Muscle of back (tissue), 3 donors: ENCODE measurements at regions not wholly inside any gene's neighbourhood (a gene's known extent, or its start where the extent isn't known, plus 50 kb on each side); places are given as distances from the start of the nearest gene placed in this dataset.

Source experiments
- DNase-seq, 3 donors: peaks; one replicate each; pipeline versions ENCODE4 v3.0.0 to v3.0.0-alpha.2; 2013

DNA sequence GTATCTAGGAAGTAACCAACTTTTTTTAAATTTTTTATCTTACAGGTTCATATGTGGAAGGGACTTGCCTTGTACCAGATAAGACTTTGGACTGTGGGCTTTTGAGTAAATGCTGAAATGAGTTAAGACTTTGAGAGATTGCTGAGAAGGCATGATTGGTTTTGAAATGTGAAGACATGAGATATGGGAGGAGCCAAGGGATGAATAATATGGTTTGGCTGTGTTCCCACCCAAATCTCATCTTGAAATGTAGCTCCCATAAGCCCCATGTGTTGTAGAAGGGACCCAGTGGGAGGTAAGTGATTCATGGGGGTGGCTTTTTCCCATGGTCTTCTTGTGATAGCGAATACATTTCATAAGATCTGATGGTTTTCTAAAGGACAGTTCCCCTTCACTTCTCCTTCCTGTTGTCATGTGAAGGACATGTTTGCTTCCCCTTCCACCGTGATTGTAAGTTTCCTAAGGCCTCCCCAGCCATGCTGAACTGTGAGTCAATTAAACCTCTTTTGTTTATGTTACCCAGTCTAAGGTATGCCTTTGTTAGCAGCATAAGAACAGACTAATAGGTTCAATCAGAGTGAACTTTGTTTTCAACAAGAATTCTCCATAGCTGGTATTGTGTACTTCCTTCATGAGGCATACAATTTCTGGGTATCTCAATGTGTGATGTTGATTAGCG is 535.6 kb upstream of the MEF2C start:
- no peak for DNase-seq

DNA sequence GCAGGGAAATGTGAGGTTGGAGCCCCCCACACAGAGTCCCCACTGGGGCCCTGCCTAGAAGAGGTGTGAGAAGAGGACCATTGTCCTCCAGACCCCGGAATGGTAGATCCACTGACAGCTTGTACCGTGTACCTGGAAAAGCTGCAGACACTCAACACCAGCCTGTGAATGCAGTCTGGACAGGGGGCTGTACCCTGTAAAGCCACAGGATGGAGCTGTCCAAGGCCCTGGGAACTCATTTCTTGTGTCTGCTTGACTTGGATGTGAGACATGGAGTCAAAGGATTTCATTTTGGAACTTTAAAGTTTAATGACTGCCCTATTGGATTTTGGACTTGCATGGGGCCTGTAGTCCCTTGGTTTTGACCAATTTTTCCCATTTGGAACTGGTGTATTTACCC is 535.0 kb upstream of the MEF2C start:
- no peak for DNase-seq

DNA sequence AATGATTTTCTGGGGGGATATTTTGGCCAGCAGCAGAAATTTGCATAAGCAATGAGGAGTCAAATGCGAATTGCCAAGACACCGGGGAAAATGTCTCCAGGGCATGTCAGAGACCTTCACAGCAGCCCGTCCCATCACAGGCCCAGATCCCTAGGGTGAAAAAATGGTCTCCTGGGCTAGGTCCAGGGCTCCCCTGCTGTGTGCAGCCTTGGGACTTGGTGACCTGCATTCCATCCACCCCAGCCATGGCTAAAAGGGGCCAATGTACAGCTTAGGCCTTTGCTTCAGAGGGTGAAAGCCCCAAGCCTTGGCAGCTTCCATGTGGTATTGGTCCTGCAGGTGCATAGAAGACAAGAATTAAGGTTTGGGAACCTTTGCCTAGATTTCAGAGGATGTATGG is 534.5 kb upstream of the MEF2C start:
- no peak for DNase-seq

DNA sequence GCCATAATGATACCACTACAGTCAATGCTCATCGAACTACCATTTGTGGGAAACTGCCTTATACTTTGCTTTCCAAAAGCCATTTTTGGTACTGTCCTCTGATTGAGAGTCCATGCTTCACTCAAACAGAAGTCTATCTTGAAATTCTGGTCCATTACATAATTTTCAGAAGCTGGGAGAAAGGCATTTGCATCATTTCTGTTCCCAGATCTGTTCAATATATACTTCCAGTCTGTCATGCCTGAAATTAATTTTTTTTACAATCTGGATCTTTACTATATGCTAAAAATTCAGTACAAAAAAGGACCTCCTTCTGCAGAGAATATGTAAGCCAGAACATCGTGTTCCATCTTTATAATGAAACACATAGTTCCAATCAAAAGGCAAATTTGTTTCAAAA is 528.9 kb upstream of the MEF2C start:
- DNase-seq = no peak

DNA sequence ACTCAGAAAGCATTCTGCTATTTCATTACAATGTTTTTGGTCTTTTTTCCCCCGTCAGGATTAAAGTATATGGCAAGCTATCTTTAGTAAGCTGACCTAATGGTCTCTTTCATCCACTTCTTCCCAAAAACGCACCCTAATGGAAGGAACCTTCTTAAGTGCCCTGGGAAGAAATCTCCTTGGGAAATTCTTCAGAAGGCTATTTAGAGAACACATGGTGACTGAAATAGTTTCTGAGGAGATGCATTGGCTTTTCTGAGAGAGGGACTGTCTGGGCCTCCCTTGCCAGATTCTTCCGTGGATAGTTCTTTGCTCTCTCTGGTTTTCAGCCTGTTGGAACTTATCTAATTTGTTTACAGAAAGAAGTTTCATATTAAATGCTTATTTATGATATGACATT is 524.1 kb upstream of the MEF2C start:
- peak in 1 of 3 donors; percentile 11 for DNase-seq

DNA sequence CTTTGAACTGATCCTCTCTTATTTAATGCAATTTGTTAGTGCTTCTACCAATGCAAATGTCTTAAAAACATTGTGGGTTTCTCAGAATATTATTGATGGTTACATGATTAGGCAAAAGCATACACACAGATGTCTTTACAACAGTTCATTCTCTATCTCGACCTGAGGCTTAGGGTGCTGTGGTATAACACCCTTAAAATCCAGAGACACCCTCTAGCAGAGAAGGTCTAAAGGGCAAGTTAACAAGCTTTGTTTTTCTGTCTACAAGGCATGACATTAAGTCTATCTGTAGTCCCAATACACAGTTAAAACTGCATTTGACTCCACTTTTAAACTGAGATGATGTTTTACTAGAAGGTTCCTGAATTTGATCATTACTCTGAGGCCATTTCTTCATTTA is 518.7 kb upstream of the MEF2C start:
- DNase-seq = no peak

DNA sequence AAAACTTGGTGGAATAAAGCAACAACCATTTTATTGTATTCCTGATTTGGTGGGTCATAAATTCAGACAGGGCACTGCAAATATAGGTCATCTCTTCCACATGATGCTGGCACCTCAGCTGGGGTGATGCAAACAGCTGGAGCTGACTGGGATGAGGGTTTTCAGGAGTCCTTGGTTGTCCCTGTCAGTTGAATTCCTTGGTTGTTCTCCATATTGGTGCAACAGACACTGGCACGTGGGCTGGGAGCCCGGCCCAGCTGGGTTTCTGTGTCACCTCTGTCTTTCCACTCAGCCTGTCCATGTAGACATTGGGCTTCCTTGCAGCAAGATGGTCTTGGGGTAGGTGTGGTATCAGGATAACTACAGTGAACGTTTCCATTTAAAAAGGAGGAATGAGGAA is 518.0 kb upstream of the MEF2C start:
- DNase-seq = no peak

DNA sequence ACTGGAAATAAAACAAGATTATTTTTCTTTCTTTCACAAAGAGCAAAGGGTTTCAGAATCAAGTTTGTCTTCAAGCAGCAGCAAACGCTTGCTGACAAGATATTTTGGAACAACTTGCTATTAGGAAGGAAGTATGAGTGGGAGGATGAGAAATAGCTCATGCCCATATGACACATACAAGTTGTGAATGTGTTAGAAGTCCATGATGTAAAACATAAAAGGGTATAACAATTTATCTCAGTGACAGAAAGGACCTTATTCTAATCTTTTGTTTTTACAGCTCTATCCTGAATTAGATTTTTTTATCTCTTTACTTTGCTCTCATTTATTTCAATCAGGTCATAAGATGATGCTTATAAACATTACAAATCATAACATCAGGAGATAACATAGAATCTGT is 516.6 kb upstream of the MEF2C start:
- DNase-seq = no peak

DNA sequence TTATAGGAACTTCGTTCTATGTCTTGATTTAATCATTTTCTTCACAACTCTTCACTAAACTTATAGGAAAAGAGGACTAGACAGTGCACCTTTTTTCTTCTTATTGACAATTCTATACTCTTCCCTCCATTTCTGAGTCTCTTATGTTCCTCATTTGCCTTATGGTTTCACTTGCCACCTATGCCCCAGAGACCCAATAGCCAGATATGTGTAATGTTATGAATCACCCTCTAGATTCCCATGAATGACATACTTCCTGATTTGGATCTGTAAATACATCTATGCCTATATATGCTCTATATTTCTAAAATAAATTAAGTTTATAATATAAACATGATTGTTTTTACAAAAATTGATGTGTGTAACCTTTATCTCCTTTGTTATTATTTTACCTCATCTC is 514.1 kb upstream of the MEF2C start:
- DNase-seq = peak in 1 of 3 donors; percentile 9

DNA sequence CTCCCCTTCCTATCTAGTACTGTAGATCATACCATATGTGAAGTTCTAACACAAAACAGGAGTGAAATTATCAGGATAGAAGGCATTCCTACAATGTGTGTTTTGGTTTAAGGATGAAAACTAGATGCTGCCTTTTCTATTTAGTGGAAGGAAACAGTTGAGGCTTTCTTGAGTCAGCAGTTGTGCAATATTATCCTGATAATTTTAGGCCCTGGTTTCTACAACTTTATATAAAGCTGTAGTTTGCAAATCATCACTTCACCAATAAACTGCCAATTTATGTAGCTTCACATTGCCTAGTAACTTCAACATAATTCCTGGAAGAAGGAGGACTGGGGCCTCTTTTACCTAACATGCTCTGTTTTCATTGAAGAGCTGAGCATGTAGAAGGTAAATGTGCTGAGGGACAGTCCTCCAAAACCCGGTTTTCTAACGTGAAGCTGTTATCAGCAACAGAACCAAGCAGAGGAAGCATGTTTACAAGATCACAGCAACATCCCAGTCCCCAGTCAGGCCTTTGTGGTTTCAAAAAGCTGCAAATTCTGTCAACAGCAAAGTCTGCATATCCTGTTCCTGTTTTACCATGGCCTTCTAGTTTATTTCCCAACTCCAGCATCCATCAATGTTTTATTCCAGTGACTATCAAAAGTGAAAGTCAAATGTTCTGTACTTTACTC is 513.4 kb upstream of the MEF2C start:
- DNase-seq = peak in 1 of 3 donors; percentile 40

DNA sequence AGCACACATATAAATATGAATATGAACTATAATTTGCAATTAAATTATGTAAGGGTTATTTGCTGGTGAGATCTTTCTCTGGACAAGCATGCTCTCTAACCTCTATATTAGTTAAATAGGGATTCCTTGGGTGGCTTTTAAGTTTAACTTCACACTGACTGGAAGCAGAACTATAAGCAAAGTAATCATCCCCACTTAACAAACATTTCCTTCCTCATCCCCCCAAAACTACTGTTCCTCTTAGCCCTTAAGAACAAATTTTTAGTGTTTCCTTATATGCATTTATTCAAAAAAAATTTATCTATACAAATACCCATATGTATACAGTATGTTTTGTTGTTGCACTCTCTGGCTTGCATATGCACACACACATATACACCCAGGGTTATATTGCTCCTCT is 512.1 kb upstream of the MEF2C start:
- DNase-seq = no peak

DNA sequence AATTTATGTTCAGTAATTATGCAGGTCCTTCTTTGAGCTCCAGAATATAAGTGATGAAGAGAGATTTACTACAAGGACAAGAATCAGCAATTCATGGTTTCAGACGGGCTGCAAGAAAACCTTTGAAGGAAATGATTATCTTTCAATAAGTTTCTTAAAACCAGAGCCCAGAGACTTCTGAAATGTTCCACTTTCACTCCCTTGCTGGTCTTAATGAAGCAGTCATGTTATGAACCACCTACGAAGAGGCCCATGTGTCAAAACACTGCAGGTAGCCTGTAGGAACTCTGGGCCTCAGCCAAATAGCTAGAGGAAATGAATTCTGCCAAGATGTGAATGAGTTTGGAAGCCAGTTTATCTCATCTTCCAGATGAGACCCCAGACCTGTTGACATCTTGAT is 505.9 kb upstream of the MEF2C start:
- DNase-seq = no peak

DNA sequence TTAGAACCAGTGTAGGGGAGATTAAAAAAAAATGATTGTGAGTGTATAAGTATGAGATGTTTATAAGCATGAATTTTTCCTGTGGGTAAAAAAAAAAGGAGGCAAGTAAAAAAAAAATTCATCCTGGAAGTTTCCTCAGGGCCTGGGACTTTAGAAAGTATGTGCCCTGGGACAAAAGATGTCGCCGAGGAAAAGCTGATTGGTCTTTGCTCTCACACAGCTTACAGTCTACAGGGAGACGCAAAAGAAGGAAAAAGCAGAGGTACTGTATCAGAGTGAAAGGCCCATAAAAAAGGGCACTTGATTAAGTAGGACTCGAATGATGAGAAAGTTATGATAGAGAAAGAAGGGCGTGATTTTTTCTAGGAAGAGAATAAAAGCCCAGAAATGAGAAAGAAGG is 501.4 kb upstream of the MEF2C start:
- DNase-seq = no peak

DNA sequence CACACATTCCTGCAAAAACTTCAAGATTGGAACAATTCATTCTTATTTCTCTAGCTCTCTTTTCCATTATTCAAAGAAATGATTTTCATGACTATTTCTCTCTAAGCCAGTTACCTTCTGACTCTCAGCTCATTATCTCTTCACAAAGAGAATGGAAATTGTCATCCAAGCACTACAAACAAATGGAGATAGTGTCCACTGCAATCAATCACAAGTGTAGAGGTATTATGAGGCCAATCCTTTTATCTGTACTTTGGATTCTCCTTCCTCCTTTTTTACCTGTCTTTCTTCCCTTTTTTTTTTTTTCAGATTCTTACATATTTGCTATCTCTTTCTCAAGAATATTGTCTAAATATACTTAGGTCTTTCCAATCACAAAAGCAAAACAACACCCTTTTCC is 497.7 kb upstream of the MEF2C start:
- DNase-seq = no peak

DNA sequence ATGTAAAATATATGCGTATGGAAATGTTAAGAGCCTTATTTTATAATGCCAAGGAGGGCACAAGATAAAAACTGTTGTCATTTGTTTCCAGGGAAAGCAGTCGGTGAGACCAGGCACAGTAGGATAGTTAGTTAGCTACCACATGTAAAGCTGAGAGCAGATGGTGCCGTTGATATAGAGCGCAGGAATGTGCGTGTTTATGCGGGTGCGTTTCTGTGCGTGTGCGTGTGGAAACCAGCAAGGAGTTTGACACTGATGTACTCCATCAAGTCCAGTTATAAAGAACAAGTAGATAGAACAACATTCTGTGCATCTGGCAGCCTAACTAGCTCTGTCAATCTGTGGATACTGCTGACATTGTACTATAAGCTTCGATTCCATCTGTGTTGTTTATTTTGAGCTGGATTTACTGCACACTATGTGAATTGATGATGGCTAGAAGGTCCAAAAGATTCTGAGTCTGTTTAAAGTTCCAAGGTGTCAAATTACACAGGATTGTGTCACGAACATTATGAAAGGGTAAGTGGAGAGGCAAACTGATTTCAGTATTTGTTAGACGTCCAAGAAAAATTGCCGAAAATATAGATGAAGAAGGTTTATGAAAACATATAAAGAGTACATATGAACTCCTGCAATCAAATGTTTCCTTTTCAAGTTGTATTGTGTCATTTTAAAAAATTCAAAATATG is 494.9 kb upstream of the MEF2C start:
- no peak for DNase-seq

DNA sequence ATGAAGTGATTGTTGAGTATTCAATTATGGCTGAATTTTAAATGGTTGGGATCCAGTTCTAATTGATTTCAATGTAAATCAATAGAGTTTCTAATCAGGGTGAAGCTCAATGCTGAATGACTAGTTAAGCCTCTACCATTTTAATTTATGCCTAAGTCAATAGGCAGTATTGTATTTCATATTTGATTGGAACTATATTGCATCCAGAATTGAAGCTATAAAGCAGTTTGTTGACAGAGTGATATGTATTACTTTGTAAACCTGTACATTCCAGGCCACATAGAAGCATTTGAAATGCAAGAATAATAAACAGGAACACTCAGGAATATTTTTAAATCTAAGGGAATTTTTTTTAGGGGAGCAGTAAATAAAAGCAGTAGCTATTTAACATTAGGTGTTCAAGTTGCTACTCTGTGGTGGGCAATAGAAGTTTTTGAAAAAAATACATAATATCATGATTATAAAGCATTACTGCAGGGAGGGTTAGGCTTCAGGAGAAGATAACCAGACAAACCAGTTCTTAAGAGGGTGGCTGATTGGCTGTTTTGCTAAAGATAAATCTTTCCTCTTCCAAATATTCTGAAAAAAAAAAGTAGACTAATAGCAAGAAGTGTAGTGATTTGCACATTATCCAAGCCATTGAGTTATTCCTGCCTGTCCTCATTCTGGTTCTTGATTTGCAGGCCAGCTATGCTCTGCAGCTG is 492.0 kb upstream of the MEF2C start:
- DNase-seq = no peak

DNA sequence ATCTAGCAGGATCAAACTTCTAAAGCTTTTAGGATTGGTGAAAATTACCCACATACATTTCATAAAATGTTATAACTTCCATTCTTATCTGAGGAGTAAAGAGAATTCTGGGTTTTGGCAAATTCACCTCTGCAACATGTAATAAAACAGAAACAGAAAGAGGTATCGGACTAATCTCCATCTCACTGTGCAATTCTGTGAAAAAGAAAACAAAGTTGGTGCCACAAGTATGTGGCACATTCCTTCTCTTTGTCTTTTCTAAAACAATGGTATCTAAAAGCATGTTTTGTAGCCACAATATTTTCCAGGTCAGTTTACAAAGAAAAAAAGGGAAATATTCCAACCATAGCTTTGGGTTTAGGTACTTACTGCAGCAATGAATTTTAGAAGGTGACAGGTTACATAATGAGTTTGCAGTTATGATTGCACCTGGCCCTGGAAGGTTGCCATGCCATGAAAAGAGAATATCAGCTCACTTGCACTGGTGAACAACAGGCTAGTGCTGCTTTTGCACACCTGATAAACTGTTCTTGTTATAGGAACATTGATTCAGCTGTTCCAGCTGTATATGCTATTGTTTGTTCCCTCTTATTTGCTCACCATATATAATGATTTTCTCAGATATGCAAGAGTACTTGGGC is 491.3 kb upstream of the MEF2C start:
- DNase-seq = no peak

DNA sequence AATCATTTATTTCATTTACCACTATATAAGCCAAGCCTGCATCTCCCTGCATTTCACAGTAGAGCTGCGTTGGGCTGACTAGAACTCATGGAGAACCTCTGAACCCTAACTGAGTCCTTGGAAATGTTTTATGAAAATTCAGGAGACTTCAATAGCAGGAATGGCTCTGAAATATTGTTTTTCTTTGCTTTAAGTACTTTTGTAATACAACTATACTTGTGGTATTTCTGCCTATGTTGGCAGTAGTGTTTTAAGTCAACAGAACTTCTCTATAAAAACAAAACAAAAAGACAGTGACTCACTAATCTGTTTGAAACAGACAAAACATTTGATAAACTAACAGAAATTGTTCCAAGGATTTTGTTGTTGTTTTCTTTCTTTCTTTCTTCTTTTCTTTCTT is 489.2 kb upstream of the MEF2C start:
- DNase-seq = no peak

DNA sequence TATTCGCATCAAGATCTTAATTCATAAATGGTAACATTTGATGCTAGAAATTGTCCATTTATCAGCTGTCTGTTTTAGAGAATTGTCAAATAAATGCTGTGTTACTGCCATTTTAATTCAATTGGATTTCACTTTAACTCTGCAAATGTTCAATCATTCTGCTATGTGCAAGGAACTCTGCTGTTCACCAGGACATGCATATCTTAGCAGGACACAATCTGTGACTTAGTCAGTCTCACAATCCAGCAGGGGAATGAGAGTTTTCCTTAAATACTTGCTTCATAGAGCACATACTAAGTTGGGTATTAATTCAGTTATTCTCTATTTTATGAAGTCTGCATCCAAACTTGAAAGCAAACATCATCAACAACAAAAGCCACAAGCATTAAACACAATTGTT is 488.7 kb upstream of the MEF2C start:
- no peak for DNase-seq

DNA sequence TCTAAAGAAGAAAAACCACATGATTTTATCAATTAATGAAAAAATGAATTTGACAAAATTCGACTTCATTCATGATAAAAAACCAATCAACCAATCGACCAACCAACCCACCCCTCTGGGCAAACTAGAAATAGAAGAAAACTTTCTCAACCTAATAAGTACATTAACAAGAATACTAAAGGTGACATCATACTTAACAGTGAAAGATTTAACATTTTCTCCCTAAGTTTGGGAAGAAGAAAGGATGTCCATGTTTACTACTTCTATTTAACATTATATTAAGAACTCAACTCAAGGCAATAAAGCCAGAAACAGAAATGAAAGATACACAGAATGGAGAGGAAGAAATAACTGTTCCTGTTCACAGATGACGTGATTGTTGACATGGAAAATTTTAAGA is 476.1 kb upstream of the MEF2C start:
- DNase-seq = no peak

DNA sequence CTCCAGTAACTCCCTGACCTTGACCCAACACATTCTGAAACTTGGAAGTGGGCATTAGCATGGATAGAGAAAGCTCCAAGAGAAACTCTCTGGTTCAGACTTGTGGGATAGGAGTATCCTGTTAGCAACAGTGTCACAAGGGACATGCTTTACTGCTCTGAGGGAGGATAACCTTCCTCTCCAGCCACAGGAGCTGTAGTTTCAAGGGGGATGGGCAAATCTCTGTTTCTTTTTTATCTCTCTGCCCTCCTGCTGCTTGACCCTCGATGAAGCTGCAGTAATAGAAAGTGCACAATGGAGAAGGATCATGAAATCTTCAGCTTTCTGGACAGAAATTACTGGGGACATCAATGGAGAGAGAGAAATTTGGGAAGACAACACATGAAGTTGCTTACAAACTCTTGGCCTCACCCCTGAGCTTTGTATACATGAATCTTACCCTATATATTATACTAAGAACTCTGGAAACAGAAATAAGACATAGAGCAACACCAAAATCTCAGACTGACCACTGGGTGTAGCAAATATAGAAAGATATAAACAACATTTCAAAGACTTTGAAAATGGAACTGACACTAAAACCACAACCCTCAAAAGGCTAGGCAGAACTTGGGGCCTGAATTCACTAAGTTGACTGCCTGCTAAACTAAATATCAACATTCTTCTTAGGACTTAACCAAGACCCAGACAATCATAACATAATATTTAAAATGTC is 471.0 kb upstream of the MEF2C start:
- no peak for DNase-seq

DNA sequence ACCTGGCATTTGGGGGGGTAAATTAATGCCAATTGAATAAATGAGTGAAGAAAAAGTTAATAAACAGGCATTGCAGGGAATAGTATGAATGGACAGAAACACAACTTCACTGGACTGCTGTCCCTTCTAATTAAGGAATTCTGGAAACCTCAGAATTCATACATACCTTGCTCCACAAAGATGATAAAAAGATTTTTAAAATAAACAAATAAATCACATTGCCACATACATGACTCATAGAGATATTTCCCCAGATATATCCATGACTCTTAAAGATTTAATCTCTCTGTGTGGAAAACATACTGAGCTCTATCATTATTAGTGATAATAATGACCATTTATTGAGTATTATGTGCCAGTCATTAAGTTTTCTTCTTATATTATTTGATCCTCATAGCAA is 469.0 kb upstream of the MEF2C start:
- DNase-seq = no peak
